ENCODE measurements at regions not wholly inside any gene's neighbourhood (a gene's known extent, or its start where the extent isn't known, plus 50 kb on each side); places are given as distances from the start of the nearest gene placed in this dataset.

- H3K4me1 ChIP-seq (ENCODE audit: control insufficient read depth in 5 of 5, insufficient read depth in 5 of 5, low read length in 5 of 5): peaks cover 0 to 13% (median 0%) of the 10 kb centered on the region in 5 donors
- no peak overlapping the region for H3K9ac ChIP-seq (ENCODE audit: insufficient read depth in 1 of 2, low read length in 2 of 2)
- ATAC-seq (ENCODE audit: insufficient read depth, low FRiP score) (no peak), DNase-seq (no peak)
- H3K4me3 ChIP-seq: no peak overlapping the region
- H3K27me3 ChIP-seq (ENCODE audit: control insufficient read depth in 3 of 3, insufficient read depth in 3 of 3, low read length in 2 of 3): no peaks in the 10 kb centered on the region
- WGBS, 2 donors: 88 to 91% methylated on average over 1 of the region's 1 CpG
- no peaks in the 10 kb centered on the region for H3K36me3 ChIP-seq (ENCODE audit: control insufficient read depth in 4 of 4, insufficient read depth in 4 of 4, low read length in 4 of 4)
- TF ChIP-seq CTCF (IDR thresholded peaks at IDR 0.05; ENCODE audit: control extremely low read depth, extremely low read depth): no peak
- no peak overlapping the region for H3K27ac ChIP-seq (ENCODE audit: low read depth in 1 of 2, low read length in 1 of 2)
- H3K9me3 ChIP-seq (ENCODE audit: control insufficient read depth in 4 of 4, insufficient read depth in 3 of 4, low read length in 3 of 4): peaks cover 0 to 4% (median 0%) of the 10 kb centered on the region in 4 donors
Measured at GRCh38 chr2:140064243-140064642, 1284.1 kb upstream of the NXPH2 start.

- peak; percentile 79 to 96 (median 91) for DNase-seq
Measured at GRCh38 chr2:140063356-140063755, 1283.2 kb upstream of the NXPH2 start.

GRCh38 chr2:140061240-140061639 is 1281.0 kb upstream of the NXPH2 start:
- Histone ChIP-seq H3K27me3 (ENCODE audit: control insufficient read depth in 3 of 3, insufficient read depth in 3 of 3, low read length in 2 of 3) (no peaks in the 10 kb centered on the region), H3K4me3 (no peak overlapping the region), H3K27ac (ENCODE audit: low read depth in 1 of 2, low read length in 1 of 2) (no peak overlapping the region), H3K36me3 (ENCODE audit: control insufficient read depth in 4 of 4, insufficient read depth in 4 of 4, low read length in 4 of 4) (no peaks in the 10 kb centered on the region), H3K9me3 (ENCODE audit: control insufficient read depth in 4 of 4, insufficient read depth in 3 of 4, low read length in 3 of 4) (peaks cover 0 to 4% (median 0%) of the 10 kb centered on the region in 4 donors), H3K4me1 (ENCODE audit: control insufficient read depth in 5 of 5, insufficient read depth in 5 of 5, low read length in 5 of 5) (peaks cover 0 to 6% (median 0%) of the 10 kb centered on the region in 5 donors), H3K9ac (ENCODE audit: insufficient read depth in 1 of 2, low read length in 2 of 2) (no peak overlapping the region)
- no peak for TF ChIP-seq CTCF (IDR thresholded peaks at IDR 0.05; ENCODE audit: control extremely low read depth, extremely low read depth)
- no peak for ATAC-seq (ENCODE audit: insufficient read depth, low FRiP score)
- no peak for DNase-seq
- WGBS, 2 donors: 81 to 93% methylated on average over 1 of the region's 1 CpG

More at GRCh38 chr2:140063356-140063755, 1283.2 kb upstream of the NXPH2 start:
- H3K27me3 ChIP-seq (ENCODE audit: control insufficient read depth in 3 of 3, insufficient read depth in 3 of 3, low read length in 2 of 3): no peaks in the 10 kb centered on the region
- no peaks in the 10 kb centered on the region for H3K36me3 ChIP-seq (ENCODE audit: control insufficient read depth in 4 of 4, insufficient read depth in 4 of 4, low read length in 4 of 4)
- no peak for TF ChIP-seq CTCF (IDR thresholded peaks at IDR 0.05; ENCODE audit: control extremely low read depth, extremely low read depth)
- H3K9me3 ChIP-seq (ENCODE audit: control insufficient read depth in 4 of 4, insufficient read depth in 3 of 4, low read length in 3 of 4): peaks cover 0 to 4% (median 0%) of the 10 kb centered on the region in 4 donors
- H3K27ac ChIP-seq (ENCODE audit: low read depth in 1 of 2, low read length in 1 of 2): no peak overlapping the region
- peaks cover 0 to 13% (median 0%) of the 10 kb centered on the region in 5 donors for H3K4me1 ChIP-seq (ENCODE audit: control insufficient read depth in 5 of 5, insufficient read depth in 5 of 5, low read length in 5 of 5)
- no peak overlapping the region for H3K9ac ChIP-seq (ENCODE audit: insufficient read depth in 1 of 2, low read length in 2 of 2)
- no peak for ATAC-seq (ENCODE audit: insufficient read depth, low FRiP score)
- WGBS, 2 donors: 75 to 83% methylated on average over 2 of the region's 2 CpGs
- H3K4me3 ChIP-seq: no peak overlapping the region

- DNase-seq: no peak
- H3K36me3 ChIP-seq (ENCODE audit: control insufficient read depth in 4 of 4, insufficient read depth in 4 of 4, low read length in 4 of 4): no peaks in the 10 kb centered on the region
- H3K4me1 ChIP-seq (ENCODE audit: control insufficient read depth in 5 of 5, insufficient read depth in 5 of 5, low read length in 5 of 5): no peaks in the 10 kb centered on the region
- H3K9ac ChIP-seq (ENCODE audit: insufficient read depth in 1 of 2, low read length in 2 of 2): no peak overlapping the region
- ATAC-seq (ENCODE audit: insufficient read depth, low FRiP score): no peak
- 39 to 55% methylated on average over 1 of the region's 1 CpG for WGBS, 2 donors
- H3K9me3 ChIP-seq (ENCODE audit: control insufficient read depth in 4 of 4, insufficient read depth in 3 of 4, low read length in 3 of 4): peaks cover 0 to 4% (median 0%) of the 10 kb centered on the region in 4 donors
- H3K27me3 ChIP-seq (ENCODE audit: control insufficient read depth in 3 of 3, insufficient read depth in 3 of 3, low read length in 2 of 3): no peaks in the 10 kb centered on the region
- no peak for TF ChIP-seq CTCF (IDR thresholded peaks at IDR 0.05; ENCODE audit: control extremely low read depth, extremely low read depth)
- no peak overlapping the region for H3K4me3 ChIP-seq
- H3K27ac ChIP-seq (ENCODE audit: low read depth in 1 of 2, low read length in 1 of 2): no peak overlapping the region
Measured at GRCh38 chr2:140057928-140058327, 1277.7 kb upstream of the NXPH2 start.

All from lung (tissue), 11 donors.